Heart right ventricle (tissue), 16 donors: ENCODE measurements at regions not wholly inside any gene's neighbourhood (a gene's known extent, or its start where the extent isn't known, plus 50 kb on each side); places are given as distances from the start of the nearest gene placed in this dataset.

Source experiments
- ATAC-seq, 8 donors: fragments of 200-7000 bp; cut with Tn5 transposase; one replicate each; pipeline ENCODE4 v1.9.1; 2020; ENCODE audit warnings: mild to moderate bottlenecking in 8 of 8, moderate library complexity in 8 of 8, moderate number of reproducible peaks in 1 of 8
- DNase-seq, 2 donors: peaks; one replicate each; pipeline ENCODE4 v3.0.0-alpha.2; 2020
- H3K27ac ChIP-seq, 10 donors: fragments of 200-600 bp; sonication (generic) in 2 of 10; one replicate each; pipeline versions ENCODE4 v1.5.0 to v1.8.0; 2020 to 2022; ENCODE audit warnings: mild to moderate bottlenecking in 3 of 10
- H3K27me3 ChIP-seq, 7 donors: fragments of 200-600 bp; one replicate each; pipeline ENCODE4 v1.8.0; 2021 to 2022; ENCODE audit warnings: mild to moderate bottlenecking in 2 of 7
- H3K36me3 ChIP-seq, 9 donors: fragments of 200-600 bp; sonication (generic) in 1 of 9; one replicate each; pipeline versions ENCODE4 v1.5.0 to v1.8.0; 2020 to 2022; ENCODE audit warnings: mild to moderate bottlenecking in 2 of 9
- H3K4me1 ChIP-seq, 9 donors: fragments of 200-600 bp; sonication (generic) in 1 of 9; one replicate each; pipeline versions ENCODE4 v1.5.0 to v1.8.0; 2020 to 2022; ENCODE audit warnings: mild to moderate bottlenecking in 4 of 9
- H3K4me3 ChIP-seq, 10 donors: fragments of 200-600 bp; sonication (generic) in 2 of 10; one replicate each; pipeline versions ENCODE4 v1.5.0 to v1.8.0; 2020 to 2022; ENCODE audit warnings: mild to moderate bottlenecking in 7 of 10, moderate library complexity in 2 of 10
- H3K9me3 ChIP-seq, 11 donors: fragments of 200-600 bp in 10 of 11; sonication (generic) in 2 of 11; one replicate each; pipeline versions ENCODE4 v1.5.0 to v1.8.0; 2013 to 2022; ENCODE audit warnings: mild to moderate bottlenecking in 2 of 11, control low read depth in 1 of 11, moderate library complexity in 1 of 11
- CTCF ChIP-seq, 9 donors: fragments of 200-600 bp; sonication (generic) in 2 of 9; IDR thresholded peaks; one replicate each; pipeline versions ENCODE4 v1.5.0 to v1.8.0; 2021 to 2022; ENCODE audit warnings: antibody characterized with exemption in 9 of 9, mild to moderate bottlenecking in 5 of 9, moderate library complexity in 1 of 9
- WGBS, 2 donors: extraction: QIAGEN DNeasy Blood & Tissue Kit; methylation state at CpG; one replicate each; pipeline ENCODE4 v1.1.7; 2013; ENCODE audit warnings: inconsistent platforms in 1 of 2; 5-methylcytosine and 5-hydroxymethylcytosine counted together
- intact Hi-C, 10 donors: fragments of 100-400 bp; cut with DNase I; formaldehyde crosslinking; loops; one replicate each; pipeline versions ENCODE4 v1.11.1 to v1.14.2; 2022
- donor health status: Arrhythmogenic right ventricular cardiomyopathy.
- donor health status: ischemic (EF 13 %, LVEDD 7.1; RV severe dilation, severe dysfunction).
- donor health status: healthy with polysubstance abuse.
- donor health status: DM: no; HTN: yes; CAD: no.
- donor health status: DM: no; HTN: no; CAD: no.
- donor health status: ischemic (EF 25% LVEDD 6.9; RV normal size, moderate dysfunction).
- donor health status: ischemic (EF 25% LVEDD 5.7; RV mildly dilated, moderate dysfunction).
- donor health status: healthy.
- donor health status: DM: yes; HTN: yes; CAD: no.
- donor health status: Ischemic cardiomyopathy.
- donor health status: ischemic (EF 35%, LVEDD 5.7; RV mildly dilated, moderate dysfunction).
- donor health status: nonischemic (EF 11% LVEDD 7.7; RV severe dilation, severe dysfunction).
- donor health status: DM: yes; HTN: yes; CAD: no.
- donor health status: PGD.
- donor health status: ischemic (EF 29% LVEDD 5.4; RV normal size, mild dysfunction).
- donor health status: nonischemic (EF 23%, LVEDD 6.1; RV moderate dilation, normal function).

- no peak for TF ChIP-seq CTCF (IDR thresholded peaks at IDR 0.05)
- no peaks in the 10 kb centered on the region for H3K36me3 ChIP-seq
- H3K27me3 ChIP-seq = no peaks in the 10 kb centered on the region
- ATAC-seq = peak in 3 of 8 donors; percentile 46 to 85 (median 53)
- no peak overlapping the region for H3K4me3 ChIP-seq
- no peak for DNase-seq
- peaks cover 0 to 5% (median 0%) of the 10 kb centered on the region in 11 donors for H3K9me3 ChIP-seq
- 71 to 78% methylated on average over 12 of the region's 12 CpGs for WGBS, 2 donors
- intact Hi-C loops = no loop called here
- peaks cover 0 to 38% (median 15%) of the 10 kb centered on the region in 9 donors for H3K4me1 ChIP-seq
- peak overlapping the region in 2 of 10 donors; percentile 83 to 86 for H3K27ac ChIP-seq
Observed at GRCh38 chr13:23992781-23993679, 95.7 kb upstream of the C1QTNF9B start.

- no peaks in the 10 kb centered on the region for H3K36me3 ChIP-seq
- intact Hi-C loops = no loop called here
- TF ChIP-seq CTCF (IDR thresholded peaks at IDR 0.05) = no peak
- no peak overlapping the region for H3K4me3 ChIP-seq
- DNase-seq (no peak), ATAC-seq (peak in 1 of 8 donors; percentile 20)
- H3K4me1 ChIP-seq = peaks cover 0 to 38% (median 15%) of the 10 kb centered on the region in 9 donors
- peak overlapping the region in 2 of 10 donors; percentile 83 to 86 for H3K27ac ChIP-seq
- 70 to 86% methylated on average over 1 of the region's 1 CpG for WGBS, 2 donors
- H3K9me3 ChIP-seq = peaks cover 0 to 5% (median 0%) of the 10 kb centered on the region in 11 donors
- no peaks in the 10 kb centered on the region for H3K27me3 ChIP-seq
Observed at GRCh38 chr13:23993680-23993985, 96.3 kb upstream of the C1QTNF9B start.

- Histone ChIP-seq H3K36me3 (no peaks in the 10 kb centered on the region), H3K27ac (peak overlapping the region; percentile 24 to 86 (median 72)), H3K4me3 (no peak overlapping the region), H3K4me1 (peaks cover 0 to 47% (median 15%) of the 10 kb centered on the region in 9 donors), H3K27me3 (no peaks in the 10 kb centered on the region), H3K9me3 (peaks cover 0 to 5% (median 0%) of the 10 kb centered on the region in 11 donors)
- ATAC-seq = peak; percentile 18 to 89 (median 80)
- WGBS, 2 donors = 52 to 56% methylated on average over 6 of the region's 6 CpGs
- DNase-seq = peak in 1 of 2 donors; percentile 51
- TF ChIP-seq CTCF (IDR thresholded peaks at IDR 0.05) = no peak
- intact Hi-C loops = no loop called here
Observed at GRCh38 chr13:23995283-23996073, 98.2 kb upstream of the C1QTNF9B start.

GRCh38 chr13:23996456-23996855 lies 99.2 kb upstream of the C1QTNF9B start:
- peaks cover 0 to 47% (median 15%) of the 10 kb centered on the region in 9 donors for H3K4me1 ChIP-seq
- no peak for DNase-seq
- H3K4me3 ChIP-seq = no peak overlapping the region
- peak overlapping the region in 8 of 10 donors; percentile 57 to 86 (median 74) for H3K27ac ChIP-seq
- no peak for TF ChIP-seq CTCF (IDR thresholded peaks at IDR 0.05)
- peaks cover 0 to 5% (median 0%) of the 10 kb centered on the region in 11 donors for H3K9me3 ChIP-seq
- no peaks in the 10 kb centered on the region for H3K36me3 ChIP-seq
- no peak for ATAC-seq
- WGBS, 2 donors = 85 to 94% methylated on average over 2 of the region's 2 CpGs
- intact Hi-C loops = no loop called here
- H3K27me3 ChIP-seq = no peaks in the 10 kb centered on the region
